Osteocyte (in vitro differentiated cells): ENCODE measurements at regions not wholly inside any gene's neighbourhood (a gene's known extent, or its start where the extent isn't known, plus 50 kb on each side); places are given as distances from the start of the nearest gene placed in this dataset.

ENCODE experiments used
- DNase-seq: peaks from one replicate; pipeline ENCODE4 v3.0.0; 2021; ENCODE audit warnings: mixed read lengths; ENCODE audit not compliant: unreplicated experiment; ENCODE audit errors: extremely low spot score
- H3K27ac Mint-ChIP-seq: one replicate; pipeline ENCODE4 v1.8.0; 2021; ENCODE audit warnings: mild to moderate bottlenecking, mixed read lengths; ENCODE audit not compliant: unreplicated experiment
- H3K27me3 Mint-ChIP-seq: one replicate; pipeline ENCODE4 v1.8.0; 2021; ENCODE audit warnings: mixed read lengths; ENCODE audit not compliant: unreplicated experiment
- H3K36me3 Mint-ChIP-seq: one replicate; pipeline ENCODE4 v1.8.0; 2021; ENCODE audit warnings: mixed read lengths; ENCODE audit not compliant: unreplicated experiment
- H3K4me1 Mint-ChIP-seq: one replicate; pipeline ENCODE4 v1.8.0; 2021; ENCODE audit warnings: mixed read lengths; ENCODE audit not compliant: unreplicated experiment
- H3K4me3 Mint-ChIP-seq: one replicate; pipeline ENCODE4 v1.8.0; 2021; ENCODE audit warnings: mild to moderate bottlenecking, moderate library complexity, mixed read lengths; ENCODE audit not compliant: unreplicated experiment
- H3K9me3 Mint-ChIP-seq: one replicate; pipeline ENCODE4 v1.8.0; 2021; ENCODE audit warnings: mixed read lengths; ENCODE audit not compliant: unreplicated experiment
- CTCF ChIP-seq: fragments of 200-600 bp; sonication (generic); IDR thresholded peaks from 2 replicates; pipeline ENCODE4 v1.5.0; 2021; ENCODE audit warnings: antibody characterized with exemption, mild to moderate bottlenecking, moderate library complexity

DNA sequence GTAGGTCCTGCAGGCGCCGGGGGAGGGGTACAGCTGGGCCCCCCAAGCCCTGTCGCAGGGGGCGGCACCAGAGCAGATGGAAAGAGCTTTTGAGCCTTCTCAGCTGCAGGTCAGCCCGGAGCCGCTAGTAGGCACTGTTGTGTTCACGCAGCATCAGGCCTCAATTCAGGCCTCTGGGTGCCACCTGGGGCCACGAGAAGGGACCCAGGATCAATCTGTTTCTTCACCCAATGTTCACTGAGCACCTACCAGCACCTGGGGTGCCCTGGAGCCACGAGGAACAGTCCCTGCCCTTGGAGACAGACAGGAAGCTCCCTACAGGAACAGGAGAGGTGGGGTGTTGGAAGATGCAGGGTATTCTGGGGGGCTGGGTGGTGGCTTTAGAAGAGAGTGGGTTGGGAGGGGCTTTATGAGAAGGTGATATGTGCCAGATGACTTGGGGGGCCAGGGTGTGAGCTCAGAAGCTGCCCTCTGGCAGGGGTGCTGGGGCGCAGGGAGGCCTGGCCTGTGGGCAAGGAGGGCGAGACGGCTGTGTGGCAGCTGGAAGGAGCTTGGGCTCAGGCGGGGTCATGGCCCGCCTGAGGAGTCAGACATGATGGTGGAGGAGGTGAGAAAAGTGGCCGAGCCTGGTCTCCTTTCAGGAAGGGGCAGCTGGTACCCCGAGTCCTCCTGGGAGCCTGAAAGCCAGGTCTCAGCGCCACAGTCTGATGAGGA lies 121.9 kb upstream of the GSE1 start:
- H3K4me1 Mint-ChIP-seq, result no peaks in the 10 kb centered on the region
- H3K4me3 Mint-ChIP-seq, result no peak overlapping the region
- peak; percentile 40 for TF ChIP-seq CTCF
- no peak for DNase-seq
- H3K36me3 Mint-ChIP-seq, result no peaks in the 10 kb centered on the region
- H3K27ac Mint-ChIP-seq, result no peak overlapping the region
- H3K27me3 Mint-ChIP-seq, result peaks cover 4% of the 10 kb centered on the region
- H3K9me3 Mint-ChIP-seq, result no peaks in the 10 kb centered on the region

DNA sequence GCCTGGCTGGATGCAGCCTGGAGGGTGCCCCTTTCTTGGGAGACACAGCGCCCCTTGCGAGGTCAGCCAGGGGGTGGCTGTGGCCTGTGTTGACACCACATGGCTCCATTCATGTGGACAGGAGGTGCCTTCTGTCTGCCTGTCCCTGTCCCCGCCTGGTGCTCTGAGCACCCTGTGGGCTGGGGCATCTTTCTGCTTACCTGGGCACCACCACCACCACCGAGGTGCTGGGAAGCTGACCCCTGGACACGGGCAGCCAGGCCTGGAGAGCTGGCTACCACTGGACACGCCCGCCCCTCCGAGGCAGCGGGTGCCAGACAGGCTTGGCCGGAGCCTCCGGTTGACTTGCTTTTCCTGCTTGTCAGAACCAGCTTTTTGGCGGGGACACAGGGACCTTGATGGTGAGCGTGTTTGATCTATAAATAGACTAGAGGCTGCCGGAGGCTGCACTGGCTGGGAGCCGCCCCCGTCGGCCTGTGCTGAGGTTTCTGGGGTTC lies 121.3 kb upstream of the GSE1 start:
- Mint-ChIP-seq H3K9me3 (no peaks in the 10 kb centered on the region), H3K36me3 (no peaks in the 10 kb centered on the region), H3K4me3 (no peak overlapping the region), H3K27ac (no peak overlapping the region), H3K27me3 (peaks cover 4% of the 10 kb centered on the region), H3K4me1 (no peaks in the 10 kb centered on the region)
- no peak for TF ChIP-seq CTCF
- no peak for DNase-seq

GRCh38 chr16:85492295-85492864 lies 120.7 kb upstream of the GSE1 start:
- Mint-ChIP-seq H3K4me1 (no peaks in the 10 kb centered on the region), H3K36me3 (no peaks in the 10 kb centered on the region), H3K27me3 (peaks cover 4% of the 10 kb centered on the region), H3K4me3 (no peak overlapping the region), H3K9me3 (no peaks in the 10 kb centered on the region), H3K27ac (no peak overlapping the region)
- no peak for TF ChIP-seq CTCF
- no peak for DNase-seq

- no peak for TF ChIP-seq CTCF
- Mint-ChIP-seq H3K27ac (no peak overlapping the region), H3K36me3 (no peaks in the 10 kb centered on the region), H3K4me3 (no peak overlapping the region), H3K4me1 (no peaks in the 10 kb centered on the region), H3K27me3 (no peaks in the 10 kb centered on the region), H3K9me3 (no peaks in the 10 kb centered on the region)
- DNase-seq, result no peak
Observed at GRCh38 chr16:85494315-85494714, 118.8 kb upstream of the GSE1 start.

GRCh38 chr16:85495259-85495658 lies 117.9 kb upstream of the GSE1 start:
- DNase-seq, result no peak
- Mint-ChIP-seq H3K27me3 (no peaks in the 10 kb centered on the region), H3K9me3 (no peaks in the 10 kb centered on the region), H3K36me3 (no peaks in the 10 kb centered on the region), H3K4me3 (no peak overlapping the region), H3K27ac (no peak overlapping the region), H3K4me1 (no peaks in the 10 kb centered on the region)
- no peak for TF ChIP-seq CTCF
